ENCODE measurements at regions not wholly inside any gene's neighbourhood (a gene's known extent, or its start where the extent isn't known, plus 50 kb on each side); places are given as distances from the start of the nearest gene placed in this dataset.

DNA sequence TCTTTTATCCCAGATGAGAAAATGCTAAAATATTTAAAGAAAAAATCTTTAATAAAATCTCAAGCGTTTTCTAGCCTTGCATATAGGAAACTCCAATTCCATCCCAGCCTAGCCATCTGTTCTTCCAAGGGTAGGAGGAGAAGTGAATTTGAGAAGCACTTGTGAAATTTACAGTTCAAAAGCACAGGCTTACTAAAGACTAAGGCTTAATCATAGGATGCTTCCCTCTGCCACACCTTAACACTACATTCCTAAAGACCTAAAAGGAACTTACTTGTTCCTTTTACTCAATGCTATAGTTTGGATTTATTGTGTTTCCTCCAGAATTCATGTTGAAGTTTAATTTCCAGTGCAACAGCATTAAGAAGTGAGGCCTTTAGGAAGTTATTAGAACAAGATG, 764.8 kb upstream of the CADM2 start:
- H3K9ac ChIP-seq (ENCODE audit: low read length), result no peak overlapping the region
- H3K9me3 ChIP-seq (ENCODE audit: control insufficient read depth in 1 of 2, insufficient read depth in 1 of 2, low read depth in 1 of 2, low read length in 2 of 2), result peaks cover 5 to 11% of the 10 kb centered on the region in 2 experiments; a peak in 2 of 4 replicates
- H3K36me3 ChIP-seq (ENCODE audit: control insufficient read depth in 1 of 2, insufficient read depth in 2 of 2, low read length in 2 of 2), result no peaks in the 10 kb centered on the region
- CTCF ChIA-PET, result no interaction called here
- H3K27ac ChIP-seq (ENCODE audit: low read depth, low read length), result no peak overlapping the region
- H3K4me1 ChIP-seq (ENCODE audit: control insufficient read depth in 1 of 2, insufficient read depth in 2 of 2, low read length in 2 of 2), result no peaks in the 10 kb centered on the region
- no peak overlapping the region for H3K4me3 ChIP-seq (replicated peaks in 1 of 2; ENCODE audit: low read depth in 1 of 2, low read length in 2 of 2)
- H2AFZ ChIP-seq (ENCODE audit: low read depth, low read length, poor library complexity, severe bottlenecking), result no peak overlapping the region
- H3K27me3 ChIP-seq (ENCODE audit: insufficient read depth, low read length), result no peaks in the 10 kb centered on the region
- TF ChIP-seq SRF (IDR thresholded peaks at IDR 0.05; ENCODE audit: low read depth) (no peak), POLR2A (IDR thresholded peaks at IDR 0.05; ENCODE audit: borderline replicate concordance, extremely low read depth, insufficient read depth, insufficient read length) (no peak), ELF1 (IDR thresholded peaks at IDR 0.05; ENCODE audit: borderline replicate concordance, low read depth) (no peak), YY1 (IDR thresholded peaks at IDR 0.05; ENCODE audit: extremely low read depth, insufficient replicate concordance, low read depth, low read length) (no peak), EZH2phosphoT487 (IDR thresholded peaks at IDR 0.05; ENCODE audit: borderline replicate concordance) (no peak), CBX3 (IDR thresholded peaks at IDR 0.05; ENCODE audit: low read depth) (no peak), JUND (IDR thresholded peaks at IDR 0.05) (no peak), ZFX (IDR thresholded peaks at IDR 0.05) (no peak), SP1 (IDR thresholded peaks at IDR 0.05; ENCODE audit: low read depth) (no peak), ZNF274 (IDR thresholded peaks at IDR 0.05; ENCODE audit: low read depth, low read length) (no peak)
- TF ChIP-seq, protein P1, sequence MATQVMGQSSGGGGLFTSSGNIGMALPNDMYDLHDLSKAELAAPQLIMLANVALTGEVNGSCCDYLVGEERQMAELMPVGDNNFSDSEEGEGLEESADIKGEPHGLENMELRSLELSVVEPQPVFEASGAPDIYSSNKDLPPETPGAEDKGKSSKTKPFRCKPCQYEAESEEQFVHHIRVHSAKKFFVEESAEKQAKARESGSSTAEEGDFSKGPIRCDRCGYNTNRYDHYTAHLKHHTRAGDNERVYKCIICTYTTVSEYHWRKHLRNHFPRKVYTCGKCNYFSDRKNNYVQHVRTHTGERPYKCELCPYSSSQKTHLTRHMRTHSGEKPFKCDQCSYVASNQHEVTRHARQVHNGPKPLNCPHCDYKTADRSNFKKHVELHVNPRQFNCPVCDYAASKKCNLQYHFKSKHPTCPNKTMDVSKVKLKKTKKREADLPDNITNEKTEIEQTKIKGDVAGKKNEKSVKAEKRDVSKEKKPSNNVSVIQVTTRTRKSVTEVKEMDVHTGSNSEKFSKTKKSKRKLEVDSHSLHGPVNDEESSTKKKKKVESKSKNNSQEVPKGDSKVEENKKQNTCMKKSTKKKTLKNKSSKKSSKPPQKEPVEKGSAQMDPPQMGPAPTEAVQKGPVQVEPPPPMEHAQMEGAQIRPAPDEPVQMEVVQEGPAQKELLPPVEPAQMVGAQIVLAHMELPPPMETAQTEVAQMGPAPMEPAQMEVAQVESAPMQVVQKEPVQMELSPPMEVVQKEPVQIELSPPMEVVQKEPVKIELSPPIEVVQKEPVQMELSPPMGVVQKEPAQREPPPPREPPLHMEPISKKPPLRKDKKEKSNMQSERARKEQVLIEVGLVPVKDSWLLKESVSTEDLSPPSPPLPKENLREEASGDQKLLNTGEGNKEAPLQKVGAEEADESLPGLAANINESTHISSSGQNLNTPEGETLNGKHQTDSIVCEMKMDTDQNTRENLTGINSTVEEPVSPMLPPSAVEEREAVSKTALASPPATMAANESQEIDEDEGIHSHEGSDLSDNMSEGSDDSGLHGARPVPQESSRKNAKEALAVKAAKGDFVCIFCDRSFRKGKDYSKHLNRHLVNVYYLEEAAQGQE (IDR thresholded peaks at IDR 0.05; ENCODE audit: low read depth), result no peak
- TF ChIP-seq, protein P2, sequence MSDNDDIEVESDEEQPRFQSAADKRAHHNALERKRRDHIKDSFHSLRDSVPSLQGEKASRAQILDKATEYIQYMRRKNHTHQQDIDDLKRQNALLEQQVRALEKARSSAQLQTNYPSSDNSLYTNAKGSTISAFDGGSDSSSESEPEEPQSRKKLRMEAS (IDR thresholded peaks at IDR 0.05), result no peak
- RAD21 ChIA-PET (ENCODE audit: low non-redundant PET in 1 of 2, low total read pairs in 2 of 2, uncharacterized antibody in 2 of 2, unreplicated experiment in 2 of 2), result no interaction called here
- intact Hi-C loops (cut with micrococcal nuclease), result no loop called here
- H4K20me1 ChIP-seq (ENCODE audit: insufficient read depth), result no peaks in the 10 kb centered on the region
- DNase-seq (ENCODE audit: low read depth, low spot score) (no peak), ATAC-seq (no peak)
- no TSS peak for BruUV-seq (replicated peaks)
- H3K79me2 ChIP-seq (ENCODE audit: insufficient read depth, low read length), result no peaks in the 10 kb centered on the region
- no peak overlapping the region for H3K4me2 ChIP-seq (ENCODE audit: low read length)
- POLR2A ChIA-PET, result no interaction called here
- no peaks in the 10 kb centered on the region for H3K9me2 ChIP-seq (ENCODE audit: insufficient read depth)
